Esophagus squamous epithelium (tissue), 4 donors: ENCODE measurements at regions not wholly inside any gene's neighbourhood (a gene's known extent, or its start where the extent isn't known, plus 50 kb on each side); places are given as distances from the start of the nearest gene placed in this dataset.

Source experiments
- CTCF ChIP-seq, 6 experiments: fragments of 450-650 bp in 4 of 6; fragments of 200-600 bp in 2 of 6; sonication (generic) in 2 of 6; IDR thresholded peaks; one replicate each; pipeline ENCODE4 v1.5.1; 2016 to 2019; ENCODE audit warnings: antibody characterized with exemption in 6 of 6, mild to moderate bottlenecking in 4 of 6, moderate library complexity in 4 of 6
- POLR2A ChIP-seq, 4 donors: fragments of 450-650 bp; IDR thresholded peaks; one replicate each; pipeline ENCODE4 v1.6.1; 2017; ENCODE audit warnings: antibody characterized with exemption in 4 of 4, mild to moderate bottlenecking in 4 of 4, moderate library complexity in 3 of 4

- TF ChIP-seq CTCF (IDR thresholded peaks at IDR 0.05) (no peak), POLR2A (IDR thresholded peaks at IDR 0.05) (no peak)
Observed at GRCh38 chr6:153368131-153368530, 237.0 kb upstream of the RGS17 start.
